Ectodermal cell (in vitro differentiated cells): ENCODE measurements at regions not wholly inside any gene's neighbourhood (a gene's known extent, or its start where the extent isn't known, plus 50 kb on each side); places are given as distances from the start of the nearest gene placed in this dataset.

Source experiments
- H3K27ac ChIP-seq: 2 replicates; pipeline ENCODE4 v1.7.0; 2013; ENCODE audit warnings: mild to moderate bottlenecking, low read depth, low read length; ENCODE audit not compliant: insufficient read depth, poor library complexity, severe bottlenecking
- H3K27me3 ChIP-seq: 2 replicates; pipeline ENCODE4 v1.7.0; 2013; ENCODE audit warnings: mild to moderate bottlenecking, low read length; ENCODE audit not compliant: insufficient read depth, control insufficient read depth, poor library complexity, severe bottlenecking
- H3K36me3 ChIP-seq: one replicate; pipeline ENCODE4 v1.7.0; 2013; ENCODE audit warnings: low read length; ENCODE audit not compliant: control insufficient read depth, insufficient read depth
- H3K4me1 ChIP-seq: one replicate; pipeline ENCODE4 v1.7.0; 2013; ENCODE audit warnings: low read length; ENCODE audit not compliant: control insufficient read depth, insufficient read depth
- H3K4me3 ChIP-seq: 2 replicates; pipeline ENCODE4 v1.7.0; 2013; ENCODE audit warnings: low read depth, low read length, control low read depth; ENCODE audit not compliant: insufficient read depth
- H3K9me3 ChIP-seq: 2 replicates; pipeline ENCODE4 v1.7.0; 2013; ENCODE audit warnings: mild to moderate bottlenecking, low read length, moderate library complexity; ENCODE audit not compliant: control insufficient read depth
- WGBS, 2 experiments: methylation state at CpG; one replicate each; pipeline ENCODE4 v1.1.7; 2013; ENCODE audit warnings: missing lambda C conversion rate in 2 of 2; 5-methylcytosine and 5-hydroxymethylcytosine counted together

GRCh38 chr22:46086577-46087335 lies 63.6 kb upstream of the PPARA start:
- H3K4me1 ChIP-seq, result no peaks in the 10 kb centered on the region
- H3K36me3 ChIP-seq, result no peaks in the 10 kb centered on the region
- 95% methylated on average over 18 of the region's 18 CpGs for WGBS, 2 experiments
- no peak overlapping the region for H3K4me3 ChIP-seq
- H3K27me3 ChIP-seq, result no peaks in the 10 kb centered on the region
- no peaks in the 10 kb centered on the region for H3K9me3 ChIP-seq
- H3K27ac ChIP-seq, result no peak overlapping the region

- H3K27me3 ChIP-seq, result no peaks in the 10 kb centered on the region
- no peaks in the 10 kb centered on the region for H3K4me1 ChIP-seq
- H3K4me3 ChIP-seq, result no peak overlapping the region
- no peak overlapping the region for H3K27ac ChIP-seq
- 94 to 95% methylated on average over 14 of the region's 14 CpGs for WGBS, 2 experiments
- H3K36me3 ChIP-seq, result no peaks in the 10 kb centered on the region
- no peaks in the 10 kb centered on the region for H3K9me3 ChIP-seq
These were observed 63.0 kb upstream of the PPARA start for GRCh38 chr22:46087336-46087690.

DNA sequence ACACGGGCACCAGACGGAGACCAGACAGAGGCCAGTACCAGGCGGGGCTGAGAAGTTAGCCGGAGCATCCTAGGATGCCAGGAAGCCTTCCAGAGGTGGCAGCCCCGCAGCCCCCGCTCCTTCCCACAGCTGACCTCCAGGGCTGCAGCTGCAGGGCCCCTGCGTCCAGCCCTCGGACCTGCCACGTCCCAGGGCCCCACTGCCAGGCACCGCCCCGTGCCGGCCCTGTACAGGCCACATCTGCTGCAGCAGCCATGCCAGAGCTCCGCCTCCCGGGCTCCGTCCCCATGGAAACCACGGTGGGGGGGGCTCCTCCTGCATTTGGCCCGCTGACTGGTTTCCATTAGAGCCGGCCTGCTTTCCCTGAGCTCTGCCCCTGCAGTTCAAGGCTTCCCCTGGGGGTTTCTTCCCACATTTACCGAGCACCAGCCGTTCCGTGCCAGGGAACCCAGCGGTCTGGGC lies 62.5 kb upstream of the PPARA start:
- Histone ChIP-seq H3K4me1 (no peaks in the 10 kb centered on the region), H3K27me3 (no peaks in the 10 kb centered on the region), H3K4me3 (no peak overlapping the region), H3K9me3 (no peaks in the 10 kb centered on the region), H3K27ac (no peak overlapping the region), H3K36me3 (no peaks in the 10 kb centered on the region)
- 78 to 79% methylated on average over 22 of the region's 22 CpGs for WGBS, 2 experiments

DNA sequence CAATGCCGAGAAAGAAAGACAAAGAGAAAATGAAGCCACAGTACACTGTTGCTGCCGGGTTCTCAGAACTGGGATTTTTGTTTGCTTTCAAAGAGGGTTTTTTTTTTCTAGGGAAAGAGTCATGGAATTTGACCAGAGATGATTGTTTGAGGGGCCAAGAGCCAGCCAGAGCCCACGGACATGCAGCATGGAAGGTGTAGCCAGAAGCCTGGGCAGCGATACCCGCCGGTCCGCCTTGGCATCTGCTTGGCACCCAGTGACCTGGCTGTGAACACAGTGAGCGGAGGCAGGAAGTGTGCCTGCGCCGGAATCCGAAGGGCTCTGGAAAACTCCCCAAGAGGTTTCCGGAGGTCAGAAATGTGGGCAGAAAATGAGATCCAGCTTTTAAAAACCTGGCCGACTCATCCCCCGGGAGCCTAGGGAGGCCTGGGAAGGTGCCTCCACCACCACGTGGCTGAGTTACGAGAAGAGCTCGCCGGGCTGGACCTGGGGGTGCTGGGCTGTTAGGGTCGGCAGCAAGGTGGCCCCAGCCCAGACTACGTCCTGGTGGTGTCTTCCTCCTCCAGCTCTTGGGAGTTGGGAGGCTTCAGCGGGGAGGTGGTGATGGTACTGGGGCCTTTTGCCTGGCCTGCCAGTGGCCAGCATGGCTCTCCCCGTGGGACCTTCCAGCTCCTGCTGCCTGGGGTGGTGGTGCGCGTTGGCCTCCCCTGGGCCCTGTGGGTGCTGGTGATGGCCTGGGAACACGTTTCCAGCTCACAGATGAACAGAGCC lies 61.6 kb upstream of the PPARA start:
- H3K4me1 ChIP-seq, result no peaks in the 10 kb centered on the region
- no peaks in the 10 kb centered on the region for H3K36me3 ChIP-seq
- H3K27ac ChIP-seq, result no peak overlapping the region
- no peaks in the 10 kb centered on the region for H3K9me3 ChIP-seq
- H3K27me3 ChIP-seq, result no peaks in the 10 kb centered on the region
- H3K4me3 ChIP-seq, result no peak overlapping the region
- 94% methylated on average over 25 of the region's 25 CpGs for WGBS, 2 experiments

DNA sequence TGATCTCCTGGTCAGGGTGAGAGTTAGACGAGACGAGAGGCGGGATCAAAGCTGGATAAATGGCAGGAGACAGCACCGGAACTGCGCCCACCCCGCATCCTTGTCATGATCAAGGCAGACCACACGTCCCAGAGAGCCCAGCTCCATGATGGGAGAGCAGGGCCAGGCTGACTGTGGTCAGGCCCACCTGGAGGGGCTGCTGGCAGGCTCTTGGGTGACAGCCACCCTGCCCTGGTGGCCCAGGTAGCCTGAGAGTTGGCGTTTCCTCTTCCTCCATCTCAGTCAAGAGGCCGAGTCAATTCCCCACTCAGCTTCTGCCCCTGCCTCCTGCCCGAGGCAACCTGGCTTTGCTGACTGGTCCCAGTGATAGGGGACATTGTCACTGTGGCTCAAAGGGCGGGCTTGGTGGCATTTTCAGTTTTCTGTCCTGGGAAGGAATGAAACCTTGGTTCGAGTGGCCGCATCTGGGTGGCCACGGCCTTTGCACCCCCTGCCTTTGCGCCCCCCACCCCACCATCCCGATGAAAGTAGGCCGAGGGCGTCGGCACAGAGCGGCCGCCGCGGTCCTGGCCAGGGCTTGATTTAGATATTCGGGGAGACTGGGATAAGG lies 60.8 kb upstream of the PPARA start:
- 92 to 94% methylated on average over 24 of the region's 24 CpGs for WGBS, 2 experiments
- H3K27ac ChIP-seq, result no peak overlapping the region

DNA sequence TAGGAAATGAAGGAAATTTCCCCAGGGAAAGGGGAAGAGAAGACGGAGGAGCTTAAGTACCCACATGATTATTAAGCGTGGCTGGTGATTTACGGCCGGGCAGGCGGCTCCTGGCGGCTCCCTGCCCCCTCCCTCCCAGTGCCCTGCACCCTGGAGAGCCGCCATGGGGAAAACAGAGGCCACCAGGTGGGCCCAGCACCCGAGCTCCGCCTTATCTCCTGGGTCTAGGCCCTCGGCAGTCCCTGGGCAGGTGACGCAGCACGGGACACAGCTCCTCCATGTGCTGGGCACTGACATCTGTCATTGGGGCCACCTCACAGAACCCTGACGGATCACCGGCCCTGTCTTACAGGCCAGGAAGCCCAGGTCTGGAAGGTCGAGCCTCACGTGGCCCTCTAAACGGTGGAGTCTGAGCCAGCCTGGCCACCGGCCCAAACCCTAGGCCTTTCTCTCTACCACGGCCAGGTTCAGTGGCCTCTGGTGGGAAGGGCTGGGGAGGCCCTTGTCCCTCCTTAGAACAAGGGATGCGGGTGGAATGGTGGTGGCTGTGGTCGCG lies 60.2 kb upstream of the PPARA start:
- Histone ChIP-seq H3K27ac (no peak overlapping the region), H3K27me3 (no peaks in the 10 kb centered on the region), H3K4me1 (no peaks in the 10 kb centered on the region), H3K36me3 (no peaks in the 10 kb centered on the region), H3K4me3 (no peak overlapping the region), H3K9me3 (no peaks in the 10 kb centered on the region)
- WGBS, 2 experiments, result 93 to 95% methylated on average over 22 of the region's 22 CpGs

More for the DNA sequence above, 60.8 kb upstream of the PPARA start:
- Histone ChIP-seq H3K4me1 (no peaks in the 10 kb centered on the region), H3K36me3 (no peaks in the 10 kb centered on the region), H3K4me3 (no peak overlapping the region), H3K9me3 (no peaks in the 10 kb centered on the region), H3K27me3 (no peaks in the 10 kb centered on the region)

DNA sequence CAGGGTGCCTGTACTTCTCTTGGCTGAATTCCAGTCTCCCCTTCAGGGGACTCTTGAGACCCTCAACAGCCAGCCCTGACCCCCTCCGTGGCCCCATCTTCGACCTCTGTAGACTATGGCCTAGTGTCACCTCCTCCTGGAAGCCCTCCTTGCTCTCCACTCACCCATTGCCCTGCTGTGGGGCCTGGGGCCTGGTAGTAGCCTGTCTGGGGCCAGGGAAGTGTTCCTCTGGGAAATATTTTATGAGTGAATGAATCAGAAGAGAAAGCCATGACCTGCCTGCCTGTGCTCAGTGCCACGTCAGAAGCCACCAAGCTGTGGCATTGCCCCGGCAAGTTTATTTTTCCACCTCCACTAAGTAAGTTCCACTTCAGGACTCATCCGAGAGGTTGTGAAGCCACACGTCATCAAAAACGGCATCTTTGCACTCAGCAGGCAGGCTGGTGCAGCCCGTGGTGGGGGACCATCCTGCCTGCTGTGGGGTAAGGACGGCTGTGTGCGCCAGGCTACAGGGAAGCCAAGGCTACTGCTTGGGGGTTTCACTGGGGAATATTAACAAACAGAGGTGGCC lies 59.6 kb upstream of the PPARA start:
- no peaks in the 10 kb centered on the region for H3K27me3 ChIP-seq
- H3K36me3 ChIP-seq, result no peaks in the 10 kb centered on the region
- 94 to 95% methylated on average over 10 of the region's 10 CpGs for WGBS, 2 experiments
- H3K4me1 ChIP-seq, result no peaks in the 10 kb centered on the region
- no peak overlapping the region for H3K27ac ChIP-seq
- no peaks in the 10 kb centered on the region for H3K9me3 ChIP-seq
- H3K4me3 ChIP-seq, result no peak overlapping the region

GRCh38 chr22:46091277-46091977 lies 58.9 kb upstream of the PPARA start:
- Histone ChIP-seq H3K4me3 (no peak overlapping the region), H3K36me3 (no peaks in the 10 kb centered on the region), H3K4me1 (no peaks in the 10 kb centered on the region)

DNA sequence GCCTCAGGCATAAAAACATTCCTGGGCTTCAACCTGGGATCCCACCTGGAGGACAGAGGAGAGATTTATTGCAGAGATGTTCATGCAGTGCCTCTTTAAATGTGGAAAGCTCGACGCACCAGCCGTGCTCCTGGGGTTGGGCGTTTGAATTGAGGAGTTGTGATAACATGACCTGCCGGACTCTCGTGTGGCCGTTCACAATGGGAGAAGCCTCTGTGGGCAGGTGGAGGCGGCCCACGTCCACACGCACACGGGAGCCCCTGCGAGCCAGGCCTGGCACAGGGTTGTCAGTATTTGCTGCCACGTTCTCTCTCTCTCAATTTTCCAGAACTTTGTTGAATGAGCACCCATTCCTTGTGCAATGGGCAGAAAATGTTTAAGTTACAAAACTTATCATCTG lies 58.3 kb upstream of the PPARA start:
- 95% methylated on average over 13 of the region's 13 CpGs for WGBS, 2 experiments
- no peak overlapping the region for H3K4me3 ChIP-seq
- no peaks in the 10 kb centered on the region for H3K4me1 ChIP-seq
- H3K27ac ChIP-seq, result no peak overlapping the region
- no peaks in the 10 kb centered on the region for H3K27me3 ChIP-seq
- H3K36me3 ChIP-seq, result no peaks in the 10 kb centered on the region
- H3K9me3 ChIP-seq, result no peaks in the 10 kb centered on the region

More at GRCh38 chr22:46091277-46091977, 58.9 kb upstream of the PPARA start:
- H3K27me3 ChIP-seq, result no peaks in the 10 kb centered on the region
- H3K9me3 ChIP-seq, result no peaks in the 10 kb centered on the region
- H3K27ac ChIP-seq, result no peak overlapping the region
- WGBS, 2 experiments, result 94 to 95% methylated on average over 19 of the region's 19 CpGs
